ENCODE measurements at regions not wholly inside any gene's neighbourhood (a gene's known extent, or its start where the extent isn't known, plus 50 kb on each side); places are given as distances from the start of the nearest gene placed in this dataset.
A peak's percentile ranks its signal among the peaks of the same experiment; 100 is the strongest.
"Not testable (repeated sequence)": the region's sequence is repeated elsewhere in the genome, so short reads cannot be mapped to it uniquely, and the experiment has no call there.

DNA sequence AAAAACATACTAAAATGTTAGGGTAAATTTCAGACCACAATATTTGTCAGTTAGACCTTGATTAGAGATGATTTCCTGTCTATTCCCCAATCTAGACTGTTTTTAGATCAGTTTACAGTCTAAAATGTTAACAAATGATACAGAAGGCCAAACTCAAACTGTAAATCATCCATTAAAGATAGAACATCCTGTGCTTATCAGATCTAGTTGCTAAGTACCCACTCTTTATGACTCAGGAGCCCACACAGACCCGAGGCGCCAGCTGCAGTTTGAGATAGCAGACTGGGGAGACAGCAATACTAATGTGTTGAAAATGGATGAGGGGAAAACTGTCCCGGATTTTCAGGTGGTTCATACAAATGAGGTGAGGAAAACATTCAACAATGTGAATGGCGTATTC is 113.3 kb downstream of the SCG2 start:
- no peak overlapping the region for H3K4me3 ChIP-seq (replicated peaks; ENCODE audit: low read depth, low read length)
- DNase-seq (ENCODE audit: low read depth) = peak; percentile 44
- TF ChIP-seq, protein P1, sequence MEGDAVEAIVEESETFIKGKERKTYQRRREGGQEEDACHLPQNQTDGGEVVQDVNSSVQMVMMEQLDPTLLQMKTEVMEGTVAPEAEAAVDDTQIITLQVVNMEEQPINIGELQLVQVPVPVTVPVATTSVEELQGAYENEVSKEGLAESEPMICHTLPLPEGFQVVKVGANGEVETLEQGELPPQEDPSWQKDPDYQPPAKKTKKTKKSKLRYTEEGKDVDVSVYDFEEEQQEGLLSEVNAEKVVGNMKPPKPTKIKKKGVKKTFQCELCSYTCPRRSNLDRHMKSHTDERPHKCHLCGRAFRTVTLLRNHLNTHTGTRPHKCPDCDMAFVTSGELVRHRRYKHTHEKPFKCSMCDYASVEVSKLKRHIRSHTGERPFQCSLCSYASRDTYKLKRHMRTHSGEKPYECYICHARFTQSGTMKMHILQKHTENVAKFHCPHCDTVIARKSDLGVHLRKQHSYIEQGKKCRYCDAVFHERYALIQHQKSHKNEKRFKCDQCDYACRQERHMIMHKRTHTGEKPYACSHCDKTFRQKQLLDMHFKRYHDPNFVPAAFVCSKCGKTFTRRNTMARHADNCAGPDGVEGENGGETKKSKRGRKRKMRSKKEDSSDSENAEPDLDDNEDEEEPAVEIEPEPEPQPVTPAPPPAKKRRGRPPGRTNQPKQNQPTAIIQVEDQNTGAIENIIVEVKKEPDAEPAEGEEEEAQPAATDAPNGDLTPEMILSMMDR (IDR thresholded peaks at IDR 0.05; ENCODE audit: low read length, missing control alignments) = no peak

DNA sequence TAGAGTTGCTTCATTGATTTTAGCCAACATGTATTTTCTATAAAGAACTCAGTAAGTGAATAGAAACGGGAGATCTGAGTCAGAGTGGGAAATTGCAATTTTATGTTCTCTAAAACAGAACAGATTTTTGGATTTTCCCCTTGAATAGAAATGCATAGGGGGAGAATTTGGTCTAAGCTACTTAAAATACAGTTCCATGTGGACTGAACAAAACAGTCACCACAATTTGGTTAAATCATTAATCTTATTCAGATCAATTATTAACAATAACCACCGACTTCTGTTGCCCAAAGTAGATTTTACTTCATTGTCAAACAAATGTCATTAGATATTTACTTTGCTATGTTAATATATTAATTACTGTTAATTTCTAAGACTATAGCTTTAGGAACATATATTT is 107.7 kb downstream of the SCG2 start:
- TF ChIP-seq, protein P1 (IDR thresholded peaks at IDR 0.05; ENCODE audit: low read length, missing control alignments) = no peak
- no peak overlapping the region for H3K4me3 ChIP-seq (replicated peaks; ENCODE audit: low read depth, low read length)
- DNase-seq (ENCODE audit: low read depth) = no peak

DNA sequence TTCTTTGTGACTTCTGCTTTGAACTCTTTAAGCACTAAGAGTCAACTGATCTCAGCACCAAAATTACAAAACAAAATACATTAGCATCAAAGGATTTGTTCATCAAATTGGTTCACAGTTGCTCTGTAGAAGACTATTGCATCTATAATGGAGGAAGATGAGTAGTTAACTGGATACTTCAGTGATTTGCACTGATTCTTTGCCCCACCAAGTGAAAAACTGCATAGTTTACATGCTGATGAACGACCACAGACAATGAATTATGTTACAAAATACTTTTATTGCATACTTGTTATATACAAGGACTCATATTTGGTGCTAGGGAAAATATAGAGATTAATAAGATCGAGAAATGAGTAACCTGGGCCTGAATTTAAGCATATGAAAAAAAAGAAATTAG is 107.2 kb downstream of the SCG2 start:
- H3K4me3 ChIP-seq (replicated peaks; ENCODE audit: low read depth, low read length) = no peak overlapping the region
- no peak for DNase-seq (ENCODE audit: low read depth)
- TF ChIP-seq, protein P1 (IDR thresholded peaks at IDR 0.05; ENCODE audit: low read length, missing control alignments) = no peak

DNA sequence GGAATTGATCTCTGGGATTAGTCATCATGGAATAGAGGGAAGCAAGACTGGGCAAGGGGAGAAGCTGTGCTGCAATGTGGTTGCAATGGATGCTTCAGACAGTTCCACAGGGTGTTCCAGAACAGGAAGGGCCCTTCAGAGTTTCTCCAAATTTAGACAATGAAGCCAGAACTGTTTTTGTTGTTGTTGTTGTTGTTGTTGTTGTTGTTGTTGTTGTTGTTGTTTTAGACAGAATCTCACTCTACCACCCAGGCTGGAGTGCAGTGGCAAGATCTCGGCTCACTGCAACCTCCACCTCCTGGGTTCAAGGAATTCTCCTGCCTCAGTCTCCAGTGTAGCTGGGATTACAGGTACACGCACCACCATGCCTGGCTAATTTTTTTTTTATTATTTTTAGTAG is 105.3 kb downstream of the SCG2 start:
- not testable (repeated sequence) for DNase-seq (ENCODE audit: low read depth); H3K4me3 ChIP-seq (replicated peaks; ENCODE audit: low read depth, low read length)

DNA sequence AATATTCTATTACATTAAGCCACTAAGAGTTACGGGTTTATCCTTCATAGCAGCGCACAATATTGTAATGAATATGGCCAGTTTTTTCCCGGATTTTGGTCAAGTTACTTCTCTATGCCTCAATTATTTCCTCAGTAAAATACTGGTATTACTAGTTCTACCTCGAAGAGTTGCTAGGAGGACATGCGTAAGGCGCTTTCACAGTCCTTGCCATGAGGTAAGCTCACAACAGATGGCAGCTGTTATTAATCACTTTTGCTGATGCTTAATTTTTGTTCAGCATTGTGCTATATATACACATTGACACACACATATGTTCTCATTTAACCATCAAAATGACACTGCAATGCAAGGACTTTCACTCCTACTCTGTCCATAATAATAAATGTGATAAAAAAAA is 101.5 kb downstream of the SCG2 start:
- no peak for DNase-seq (ENCODE audit: low read depth)
- TF ChIP-seq, protein P1 (IDR thresholded peaks at IDR 0.05; ENCODE audit: low read length, missing control alignments) = no peak
- no peak overlapping the region for H3K4me3 ChIP-seq (replicated peaks; ENCODE audit: low read depth, low read length)

DNA sequence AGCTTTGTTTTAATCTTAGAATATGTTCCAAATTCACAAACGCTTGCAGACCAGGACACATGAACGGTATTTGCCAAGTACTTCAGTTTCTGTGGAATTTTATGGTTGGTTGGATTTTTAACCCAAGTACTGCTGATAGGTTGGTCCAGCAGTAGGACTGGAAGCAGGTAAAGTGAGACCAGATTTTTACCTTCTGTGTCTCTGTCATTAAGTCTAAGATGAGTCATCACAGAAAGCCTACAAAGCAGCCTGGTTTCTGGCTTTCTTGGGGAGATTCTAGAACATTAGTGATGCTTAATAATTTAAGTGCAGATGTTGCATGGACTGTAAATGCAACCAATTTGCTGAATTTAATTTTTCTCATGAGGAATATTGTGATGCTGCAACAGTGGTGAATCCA is 100.5 kb downstream of the SCG2 start:
- no peak overlapping the region for H3K4me3 ChIP-seq (replicated peaks; ENCODE audit: low read depth, low read length)
- no peak for DNase-seq (ENCODE audit: low read depth)
- TF ChIP-seq, protein P1 (IDR thresholded peaks at IDR 0.05; ENCODE audit: low read length, missing control alignments) = no peak

DNA sequence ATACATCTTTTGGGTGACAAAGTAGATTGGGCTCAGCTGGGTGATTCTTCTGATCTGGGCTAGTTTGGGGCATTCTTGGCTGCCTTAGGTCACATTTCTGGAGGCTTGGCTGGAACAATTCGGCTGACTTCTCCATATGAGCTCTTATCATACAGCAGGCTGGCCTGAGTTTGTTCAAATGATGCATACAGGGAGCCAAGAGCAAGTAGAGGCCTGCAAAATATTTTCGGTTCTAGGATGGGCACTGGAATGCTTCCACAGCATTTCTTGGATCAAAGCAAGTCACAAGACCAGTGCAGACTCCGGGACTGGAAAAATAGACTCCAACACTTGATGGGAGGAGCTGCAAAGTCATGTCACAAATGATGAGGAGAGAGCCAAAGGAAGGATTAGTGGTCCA is 98.4 kb downstream of the SCG2 start:
- TF ChIP-seq, protein P1 (IDR thresholded peaks at IDR 0.05; ENCODE audit: low read length, missing control alignments) = no peak
- H3K4me3 ChIP-seq (replicated peaks; ENCODE audit: low read depth, low read length) = no peak overlapping the region
- no peak for DNase-seq (ENCODE audit: low read depth)

DNA sequence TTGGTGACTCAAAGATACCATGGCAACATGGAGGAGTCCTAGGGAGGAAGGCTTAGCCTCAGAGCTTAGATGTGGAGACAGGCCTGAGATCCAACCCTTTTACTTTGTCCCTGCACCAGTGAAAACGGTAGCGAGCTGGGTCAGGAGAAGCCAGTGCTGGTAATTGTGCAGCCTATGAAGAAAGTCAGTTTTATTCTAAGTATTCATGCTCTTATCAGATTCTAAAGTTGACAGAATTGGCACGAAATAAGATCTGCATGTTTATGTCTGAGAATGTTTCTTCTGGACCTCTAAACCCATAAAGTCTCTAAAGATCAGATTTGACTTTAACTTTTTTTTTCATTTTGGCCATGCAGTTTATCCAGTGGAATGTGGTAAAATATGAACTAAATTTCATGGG is 93.8 kb downstream of the SCG2 start:
- no peak for DNase-seq (ENCODE audit: low read depth)
- no peak overlapping the region for H3K4me3 ChIP-seq (replicated peaks; ENCODE audit: low read depth, low read length)
- TF ChIP-seq, protein P1 (IDR thresholded peaks at IDR 0.05; ENCODE audit: low read length, missing control alignments) = no peak
